Gastroesophageal sphincter (tissue), 3 donors: ENCODE measurements at regions not wholly inside any gene's neighbourhood (a gene's known extent, or its start where the extent isn't known, plus 50 kb on each side); places are given as distances from the start of the nearest gene placed in this dataset.

ENCODE experiments used
- EP300 ChIP-seq: sonication (generic); formaldehyde crosslinking; IDR thresholded peaks from one replicate; pipeline ENCODE4 v1.6.1; 2017; ENCODE audit warnings: antibody characterized with exemption, mild to moderate bottlenecking
- POLR2A ChIP-seq, 2 donors: fragments of 450-650 bp; IDR thresholded peaks; one replicate each; pipeline ENCODE4 v1.6.1; 2017; ENCODE audit warnings: antibody characterized with exemption in 2 of 2, mild to moderate bottlenecking in 2 of 2, moderate library complexity in 1 of 2
- POLR2AphosphoS5 ChIP-seq: sonication (generic); formaldehyde crosslinking; IDR thresholded peaks from one replicate; pipeline ENCODE4 v1.6.1; 2017; ENCODE audit warnings: antibody characterized with exemption
- TF ChIP-seq, protein P1 (sequence below), 4 experiments: fragments of 200-600 bp in 2 of 4; fragments of 450-650 bp in 2 of 4; sonication (generic) in 1 of 4; IDR thresholded peaks; one replicate each; pipeline ENCODE4 v1.5.1; 2017 to 2019; ENCODE audit warnings: antibody characterized with exemption in 4 of 4, mild to moderate bottlenecking in 2 of 4, moderate library complexity in 2 of 4

DNA sequence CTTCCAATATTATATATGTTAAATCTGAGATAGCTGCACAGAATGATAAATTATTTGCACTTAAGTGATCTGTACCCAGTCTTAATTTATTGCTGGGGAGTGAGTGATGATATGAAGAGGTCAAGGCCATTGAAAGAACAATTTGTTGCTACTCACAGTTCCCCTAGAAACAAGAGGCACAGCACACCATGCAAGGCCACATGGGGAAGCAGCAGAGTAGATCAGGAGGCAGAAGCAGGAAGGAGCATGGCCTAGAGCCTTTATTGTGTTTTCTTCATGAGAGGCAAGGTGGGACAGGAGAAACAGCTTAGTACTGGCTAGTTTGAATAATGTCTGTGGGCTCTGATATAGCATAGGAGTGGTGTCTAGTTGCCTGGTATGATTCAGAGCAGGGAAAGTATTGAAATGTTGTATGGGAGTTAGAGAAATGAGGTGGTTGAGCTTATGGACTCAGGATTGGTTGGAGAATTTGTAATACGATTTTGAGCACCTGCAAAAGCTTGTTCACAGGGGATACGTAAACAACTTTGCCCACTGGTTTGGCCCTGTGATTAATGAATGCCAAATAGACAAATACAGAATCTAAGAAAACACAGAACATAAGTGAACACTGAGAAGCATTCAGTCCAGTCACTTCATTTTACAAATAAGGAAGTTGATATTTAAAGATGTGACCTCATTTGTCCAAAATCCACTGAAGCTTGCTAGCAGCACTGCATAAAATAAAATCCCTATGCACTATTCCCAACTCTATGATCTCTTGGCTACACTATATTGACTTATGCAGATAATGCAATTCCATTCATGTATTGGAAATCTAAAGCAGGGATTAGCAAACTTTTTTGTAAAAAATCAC is 71.7 kb downstream of the TMCO5A start:
- TF ChIP-seq POLR2A (IDR thresholded peaks at IDR 0.05) (no peak), POLR2AphosphoS5 (no peak), EP300 (no peak)
- TF ChIP-seq, protein P1, sequence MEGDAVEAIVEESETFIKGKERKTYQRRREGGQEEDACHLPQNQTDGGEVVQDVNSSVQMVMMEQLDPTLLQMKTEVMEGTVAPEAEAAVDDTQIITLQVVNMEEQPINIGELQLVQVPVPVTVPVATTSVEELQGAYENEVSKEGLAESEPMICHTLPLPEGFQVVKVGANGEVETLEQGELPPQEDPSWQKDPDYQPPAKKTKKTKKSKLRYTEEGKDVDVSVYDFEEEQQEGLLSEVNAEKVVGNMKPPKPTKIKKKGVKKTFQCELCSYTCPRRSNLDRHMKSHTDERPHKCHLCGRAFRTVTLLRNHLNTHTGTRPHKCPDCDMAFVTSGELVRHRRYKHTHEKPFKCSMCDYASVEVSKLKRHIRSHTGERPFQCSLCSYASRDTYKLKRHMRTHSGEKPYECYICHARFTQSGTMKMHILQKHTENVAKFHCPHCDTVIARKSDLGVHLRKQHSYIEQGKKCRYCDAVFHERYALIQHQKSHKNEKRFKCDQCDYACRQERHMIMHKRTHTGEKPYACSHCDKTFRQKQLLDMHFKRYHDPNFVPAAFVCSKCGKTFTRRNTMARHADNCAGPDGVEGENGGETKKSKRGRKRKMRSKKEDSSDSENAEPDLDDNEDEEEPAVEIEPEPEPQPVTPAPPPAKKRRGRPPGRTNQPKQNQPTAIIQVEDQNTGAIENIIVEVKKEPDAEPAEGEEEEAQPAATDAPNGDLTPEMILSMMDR (IDR thresholded peaks at IDR 0.05) = no peak
